Lower leg skin (tissue), 3 donors: ENCODE measurements at regions not wholly inside any gene's neighbourhood (a gene's known extent, or its start where the extent isn't known, plus 50 kb on each side); places are given as distances from the start of the nearest gene placed in this dataset.

Experiments used
- POLR2A ChIP-seq, 2 donors: fragments of 450-650 bp; IDR thresholded peaks; one replicate each; pipeline ENCODE4 v1.6.1; 2016 to 2017; ENCODE audit warnings: antibody characterized with exemption in 2 of 2, mild to moderate bottlenecking in 1 of 2, moderate library complexity in 1 of 2
- TF ChIP-seq, protein P1 (sequence below), 3 donors: fragments of 450-650 bp; IDR thresholded peaks; one replicate each; pipeline ENCODE4 v1.5.1; 2016; ENCODE audit warnings: antibody characterized with exemption in 3 of 3, mild to moderate bottlenecking in 3 of 3, moderate library complexity in 2 of 3

DNA sequence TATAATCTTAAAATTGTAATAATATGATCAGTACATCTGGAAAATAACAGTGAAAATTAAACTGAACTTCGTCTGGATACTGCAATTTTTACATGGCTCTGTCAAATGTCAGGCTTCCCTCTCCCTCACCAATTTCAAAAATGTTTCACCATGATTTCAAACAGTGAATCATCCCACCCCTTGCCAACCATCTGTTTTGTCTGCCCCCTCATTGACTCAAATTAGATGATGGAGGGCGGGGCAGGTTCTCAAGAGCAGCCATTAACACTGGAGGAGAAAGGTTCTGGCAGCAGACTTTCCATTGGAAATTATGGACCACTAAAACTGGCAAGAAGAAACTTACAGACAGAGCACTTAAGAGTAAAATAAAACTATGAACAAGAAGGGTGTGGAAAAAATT, 1195.7 kb upstream of the ZEB2 start:
- TF ChIP-seq, protein P1, sequence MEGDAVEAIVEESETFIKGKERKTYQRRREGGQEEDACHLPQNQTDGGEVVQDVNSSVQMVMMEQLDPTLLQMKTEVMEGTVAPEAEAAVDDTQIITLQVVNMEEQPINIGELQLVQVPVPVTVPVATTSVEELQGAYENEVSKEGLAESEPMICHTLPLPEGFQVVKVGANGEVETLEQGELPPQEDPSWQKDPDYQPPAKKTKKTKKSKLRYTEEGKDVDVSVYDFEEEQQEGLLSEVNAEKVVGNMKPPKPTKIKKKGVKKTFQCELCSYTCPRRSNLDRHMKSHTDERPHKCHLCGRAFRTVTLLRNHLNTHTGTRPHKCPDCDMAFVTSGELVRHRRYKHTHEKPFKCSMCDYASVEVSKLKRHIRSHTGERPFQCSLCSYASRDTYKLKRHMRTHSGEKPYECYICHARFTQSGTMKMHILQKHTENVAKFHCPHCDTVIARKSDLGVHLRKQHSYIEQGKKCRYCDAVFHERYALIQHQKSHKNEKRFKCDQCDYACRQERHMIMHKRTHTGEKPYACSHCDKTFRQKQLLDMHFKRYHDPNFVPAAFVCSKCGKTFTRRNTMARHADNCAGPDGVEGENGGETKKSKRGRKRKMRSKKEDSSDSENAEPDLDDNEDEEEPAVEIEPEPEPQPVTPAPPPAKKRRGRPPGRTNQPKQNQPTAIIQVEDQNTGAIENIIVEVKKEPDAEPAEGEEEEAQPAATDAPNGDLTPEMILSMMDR (IDR thresholded peaks at IDR 0.05), result no peak
- TF ChIP-seq POLR2A (IDR thresholded peaks at IDR 0.05), result no peak
